ENCODE measurements at regions not wholly inside any gene's neighbourhood (a gene's known extent, or its start where the extent isn't known, plus 50 kb on each side); places are given as distances from the start of the nearest gene placed in this dataset.

DNA sequence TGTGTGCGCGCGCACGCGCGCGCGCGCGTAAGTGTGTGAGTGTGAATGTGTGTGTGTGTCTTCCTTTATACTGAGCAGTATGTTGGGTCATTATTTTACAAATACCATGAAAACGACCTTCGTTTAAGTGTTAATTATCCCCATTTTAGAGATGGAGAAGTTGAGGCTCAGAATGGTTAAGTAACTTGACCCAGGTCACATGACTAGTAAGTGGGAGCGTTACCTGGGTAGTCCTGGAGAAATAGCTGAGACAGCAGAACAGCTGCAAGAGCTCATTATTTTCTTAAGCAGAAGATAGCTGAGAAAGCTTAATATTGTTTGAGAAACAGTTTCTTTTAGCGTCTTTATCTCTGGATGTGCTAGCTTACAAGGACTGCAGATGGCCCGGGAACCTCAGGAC lies 78.8 kb downstream of the IRX3 start:
- TF ChIP-seq, protein P1, sequence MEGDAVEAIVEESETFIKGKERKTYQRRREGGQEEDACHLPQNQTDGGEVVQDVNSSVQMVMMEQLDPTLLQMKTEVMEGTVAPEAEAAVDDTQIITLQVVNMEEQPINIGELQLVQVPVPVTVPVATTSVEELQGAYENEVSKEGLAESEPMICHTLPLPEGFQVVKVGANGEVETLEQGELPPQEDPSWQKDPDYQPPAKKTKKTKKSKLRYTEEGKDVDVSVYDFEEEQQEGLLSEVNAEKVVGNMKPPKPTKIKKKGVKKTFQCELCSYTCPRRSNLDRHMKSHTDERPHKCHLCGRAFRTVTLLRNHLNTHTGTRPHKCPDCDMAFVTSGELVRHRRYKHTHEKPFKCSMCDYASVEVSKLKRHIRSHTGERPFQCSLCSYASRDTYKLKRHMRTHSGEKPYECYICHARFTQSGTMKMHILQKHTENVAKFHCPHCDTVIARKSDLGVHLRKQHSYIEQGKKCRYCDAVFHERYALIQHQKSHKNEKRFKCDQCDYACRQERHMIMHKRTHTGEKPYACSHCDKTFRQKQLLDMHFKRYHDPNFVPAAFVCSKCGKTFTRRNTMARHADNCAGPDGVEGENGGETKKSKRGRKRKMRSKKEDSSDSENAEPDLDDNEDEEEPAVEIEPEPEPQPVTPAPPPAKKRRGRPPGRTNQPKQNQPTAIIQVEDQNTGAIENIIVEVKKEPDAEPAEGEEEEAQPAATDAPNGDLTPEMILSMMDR (IDR thresholded peaks at IDR 0.05; ENCODE audit: insufficient read depth, low read depth, low read length): no peak
- TF ChIP-seq EZH2 (IDR thresholded peaks at IDR 0.05; ENCODE audit: insufficient read depth, low read length): no peak

Data from astrocyte (in vitro differentiated cells and primary cell).